GM19452 (cell line): ENCODE measurements at regions not wholly inside any gene's neighbourhood (a gene's known extent, or its start where the extent isn't known, plus 50 kb on each side); places are given as distances from the start of the nearest gene placed in this dataset.

Experiments used
- ATAC-seq: cut with Tn5 transposase; IDR thresholded peaks from one replicate; pipeline ENCODE4 v1.9.1; 2021; ENCODE audit not compliant: unreplicated experiment

DNA sequence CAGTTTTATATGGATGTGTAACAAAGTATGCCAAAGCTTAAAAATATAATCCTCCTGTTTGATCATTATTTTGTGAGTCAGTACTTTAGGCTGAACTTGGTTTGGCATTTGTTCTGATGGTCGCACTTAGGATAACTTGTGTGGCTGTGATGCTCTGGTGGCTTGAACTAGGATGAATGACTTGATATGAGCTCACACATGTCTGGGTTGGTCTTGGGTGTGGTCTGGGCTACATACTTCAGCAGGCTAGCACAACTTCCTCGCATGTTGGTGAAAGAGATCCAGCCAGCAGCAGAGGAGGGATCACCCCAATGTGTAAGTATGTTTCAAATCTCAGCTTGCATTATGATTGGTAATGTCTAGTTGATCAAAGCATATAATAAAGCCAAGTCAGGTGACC is 969.1 kb upstream of the PCDH9 start:
- ATAC-seq, result no peak

DNA sequence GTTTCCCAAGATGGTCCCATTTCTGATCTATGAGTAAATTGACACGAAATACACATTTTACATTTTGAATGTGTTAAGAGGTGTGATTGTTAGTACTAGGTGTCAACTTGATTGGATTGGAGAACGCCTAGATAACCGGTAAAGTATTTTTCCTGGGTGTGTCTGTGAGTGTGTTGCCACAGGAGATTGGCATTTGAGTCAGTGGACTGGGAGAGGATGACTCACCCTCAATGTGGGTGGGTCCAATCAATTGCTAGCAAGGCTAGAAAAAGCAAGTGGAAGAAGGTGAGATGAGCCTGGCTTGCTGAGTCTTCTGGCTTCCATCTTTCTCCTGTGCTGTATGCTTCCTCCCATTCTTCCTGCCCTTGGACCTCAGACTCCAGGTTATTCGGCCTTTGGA is 960.7 kb upstream of the PCDH9 start:
- no peak for ATAC-seq

DNA sequence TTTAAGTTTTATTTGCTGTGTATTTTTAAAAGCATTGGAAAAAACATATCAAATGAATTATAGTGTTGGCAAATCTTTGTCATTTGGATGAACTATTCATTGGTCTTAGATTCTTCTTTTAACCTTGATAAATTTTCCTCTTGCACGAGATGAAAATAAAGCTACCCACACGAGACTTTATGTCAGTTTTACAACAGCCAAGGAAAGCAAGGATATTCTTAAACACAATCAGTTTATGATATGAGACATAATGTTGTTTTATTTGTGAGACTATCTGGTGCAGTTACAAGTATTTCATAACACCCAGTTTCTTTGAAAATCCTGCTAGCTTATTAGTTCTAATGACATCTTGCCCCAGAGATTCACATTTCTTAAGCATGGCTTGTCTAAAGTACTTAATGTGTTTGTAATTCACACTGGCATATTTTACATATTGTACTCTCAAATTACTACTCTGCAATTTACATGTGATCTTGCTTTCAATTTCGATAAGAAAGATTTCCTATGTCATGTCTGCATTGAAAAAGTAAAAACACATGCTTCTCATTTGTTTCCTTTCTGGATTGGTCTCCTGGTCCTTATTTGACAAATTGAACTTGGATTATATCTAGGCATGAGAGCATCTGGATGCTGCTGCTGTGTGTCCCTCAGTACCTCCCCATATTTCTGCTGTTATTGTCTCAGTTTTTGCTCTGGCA is 955.5 kb upstream of the PCDH9 start:
- peak; percentile 69 for ATAC-seq

- ATAC-seq, result no peak
Observed at GRCh38 chr13:68176475-68176874, 946.3 kb upstream of the PCDH9 start.

DNA sequence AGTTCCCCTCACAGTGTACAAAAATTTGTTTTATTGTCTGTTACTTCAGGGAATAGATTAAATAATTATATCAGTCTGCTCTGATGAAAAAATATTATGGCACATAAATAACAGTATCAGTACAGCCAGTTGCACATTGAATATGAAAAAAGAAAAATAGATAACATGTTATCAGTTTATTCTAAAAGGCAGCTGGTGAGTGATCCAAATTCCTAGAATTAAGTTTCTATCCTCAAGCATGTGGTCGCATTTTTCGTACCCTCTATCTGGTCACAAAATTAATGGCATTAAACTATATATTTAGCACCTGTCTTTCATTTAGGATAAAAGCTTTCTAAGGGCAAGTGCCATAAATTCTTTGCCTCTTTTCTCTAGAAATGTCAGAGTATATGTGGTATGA is 944.8 kb upstream of the PCDH9 start:
- no peak for ATAC-seq

- no peak for ATAC-seq
Observed at GRCh38 chr13:68173111-68173510, 943.0 kb upstream of the PCDH9 start.

DNA sequence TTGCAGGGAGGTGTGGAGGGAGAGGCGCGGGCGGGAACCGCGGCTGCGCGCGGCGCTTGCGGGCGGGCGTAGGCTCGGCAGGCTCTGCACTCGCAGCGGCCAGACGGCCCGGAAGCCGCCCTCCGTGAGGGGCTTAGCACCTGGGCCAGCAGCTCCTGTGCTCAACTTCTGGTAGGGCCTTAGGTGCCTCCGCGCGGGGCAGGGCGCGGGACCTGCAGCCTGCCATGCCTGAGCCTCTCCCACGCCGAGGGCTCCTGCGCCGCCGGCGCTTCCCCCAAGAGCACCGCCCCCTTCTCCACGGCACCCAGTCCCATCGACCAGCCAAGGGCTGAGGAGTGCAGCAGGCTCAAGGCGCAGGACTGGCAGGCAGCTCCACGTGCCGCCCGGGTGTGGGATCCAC is 940.8 kb upstream of the PCDH9 start:
- no peak for ATAC-seq

DNA sequence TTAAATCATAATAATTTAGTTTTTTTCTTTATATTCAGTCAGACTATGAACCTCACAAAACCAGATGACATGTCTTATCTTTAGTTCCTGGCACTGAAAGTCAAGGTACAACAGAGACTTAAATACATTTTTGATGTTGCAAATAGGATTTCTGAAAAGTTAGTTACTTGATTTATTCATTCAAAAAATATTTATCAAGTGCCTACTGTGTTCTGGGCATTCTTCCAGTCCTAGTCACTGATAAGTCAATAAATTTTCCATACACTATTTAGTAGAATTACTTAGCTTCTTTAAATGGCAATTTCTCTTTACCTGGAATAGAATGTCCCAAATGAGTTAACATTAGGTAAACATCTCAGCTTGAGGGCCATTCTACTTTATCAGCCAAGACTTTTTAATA is 938.3 kb upstream of the PCDH9 start:
- no peak for ATAC-seq

DNA sequence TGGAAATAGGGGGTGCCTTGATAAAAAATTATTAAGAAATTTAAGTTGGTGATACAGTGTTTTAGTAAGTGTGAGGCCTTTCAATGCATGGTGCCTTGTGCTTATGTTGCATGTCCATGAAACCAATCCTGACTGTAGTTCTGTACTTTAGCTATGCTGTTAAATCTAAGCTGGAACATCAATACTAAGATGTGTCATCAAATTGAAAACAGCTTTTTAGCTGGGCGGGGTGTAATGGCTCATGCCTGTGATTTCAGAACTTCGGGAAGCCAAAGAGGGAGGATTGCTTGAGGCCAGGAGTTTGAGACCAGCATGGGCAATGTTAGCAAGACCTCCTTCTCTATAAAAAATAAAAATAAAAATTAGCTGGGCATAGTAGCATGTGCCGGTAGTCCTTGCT is 930.3 kb upstream of the PCDH9 start:
- ATAC-seq, result no peak

DNA sequence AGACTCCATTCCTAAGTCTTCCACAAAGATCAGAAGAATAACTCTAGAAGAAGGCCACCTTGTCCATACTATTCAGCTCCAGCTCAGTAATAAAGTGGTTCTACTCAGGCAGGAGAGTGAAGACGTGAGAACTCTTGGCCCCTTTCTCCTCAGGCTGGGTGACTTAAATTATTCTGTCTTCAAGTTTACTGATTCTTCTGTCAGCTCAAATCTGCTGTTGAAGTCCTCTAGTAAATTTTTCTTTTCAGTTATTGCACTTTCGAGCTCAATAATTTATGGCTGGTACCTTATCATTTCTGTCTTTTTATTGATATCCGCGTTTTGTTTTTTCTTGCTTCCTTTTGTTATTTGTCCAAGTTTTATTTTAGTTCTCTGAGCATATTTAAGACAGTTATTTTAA is 922.3 kb upstream of the PCDH9 start:
- no peak for ATAC-seq

GRCh38 chr13:68145852-68146251 is 915.7 kb upstream of the PCDH9 start:
- ATAC-seq, result no peak

DNA sequence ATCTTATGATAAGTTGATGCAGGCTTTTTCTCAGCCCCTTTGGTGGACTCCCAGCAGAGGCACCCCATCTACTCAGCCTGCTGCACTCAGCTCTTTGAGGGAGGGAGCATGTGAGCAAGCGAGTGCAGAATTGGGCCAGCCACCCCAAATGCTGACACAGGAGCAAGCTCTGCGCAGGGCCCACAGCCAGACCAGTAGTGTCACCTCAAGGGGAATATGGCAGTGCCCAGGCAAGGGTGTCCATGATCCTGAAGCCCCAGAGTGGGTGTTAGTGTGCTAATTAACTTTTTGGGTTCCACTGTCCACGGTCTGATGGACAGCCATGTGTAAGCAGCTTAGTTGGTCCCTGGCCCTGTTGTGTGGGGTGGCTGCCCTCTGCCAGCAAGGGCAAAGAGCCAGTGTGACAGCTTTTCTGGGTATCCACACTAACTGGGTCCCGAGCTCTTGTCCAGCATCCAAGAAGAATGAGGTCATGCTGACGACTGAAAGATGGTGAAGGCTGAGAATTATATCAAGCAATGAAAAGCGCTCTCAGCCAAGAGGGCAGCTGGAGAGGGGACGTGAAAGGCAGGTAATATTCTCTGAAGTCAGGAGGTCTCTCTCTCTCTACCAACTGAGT is 898.3 kb upstream of the PCDH9 start:
- ATAC-seq, result no peak

- ATAC-seq, result no peak
Observed at GRCh38 chr13:68125087-68125480, 894.9 kb upstream of the PCDH9 start.

GRCh38 chr13:68124437-68125086 is 894.4 kb upstream of the PCDH9 start:
- ATAC-seq, result no peak

DNA sequence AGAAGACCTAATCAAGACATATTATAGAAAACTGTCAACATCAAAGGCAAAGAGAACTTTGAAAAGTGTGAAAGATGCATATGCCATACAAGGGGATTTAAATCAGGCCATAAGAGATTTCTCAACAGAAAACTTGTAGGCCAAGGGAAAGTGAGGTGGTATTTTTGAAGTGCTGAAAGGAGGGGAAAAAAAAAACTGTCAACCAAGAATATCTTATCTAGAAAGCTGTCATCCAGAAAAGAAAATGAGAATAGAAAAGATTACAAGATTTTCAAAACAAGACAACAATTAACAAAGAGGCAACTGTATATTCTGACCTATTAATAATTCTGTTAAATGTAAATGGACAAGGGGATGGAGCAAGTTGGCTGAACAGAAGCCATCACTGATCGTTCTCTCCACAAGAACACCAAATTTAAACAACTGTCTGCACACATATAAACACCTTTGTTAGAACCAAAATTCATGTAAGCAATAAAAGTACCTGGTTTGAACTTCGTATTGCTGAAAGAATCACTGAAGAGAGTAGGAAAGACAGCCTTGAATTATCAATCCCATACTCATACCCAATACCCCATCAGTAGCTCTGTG is 880.1 kb upstream of the PCDH9 start:
- ATAC-seq, result no peak

- ATAC-seq, result no peak
Observed at GRCh38 chr13:68107667-68108066, 877.5 kb upstream of the PCDH9 start.

DNA sequence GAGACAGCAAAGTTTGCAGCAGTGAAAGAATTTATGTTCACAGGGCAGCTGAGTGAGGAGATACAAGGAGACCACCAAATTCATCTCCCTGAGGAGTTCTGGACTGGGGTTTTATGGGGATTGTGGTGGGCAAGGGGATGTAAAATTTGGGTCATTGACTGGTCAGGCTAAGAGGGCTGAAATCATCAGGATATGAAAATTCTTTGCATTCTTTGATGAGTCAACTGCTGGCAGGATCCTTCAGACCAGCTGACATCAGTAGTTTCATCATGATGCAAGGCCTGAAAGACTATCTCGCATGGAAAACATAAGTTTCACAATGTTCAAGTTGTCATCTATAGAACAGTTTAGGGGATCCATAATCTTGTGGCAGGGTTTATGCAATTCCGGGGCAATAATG is 869.5 kb upstream of the PCDH9 start:
- ATAC-seq, result no peak

DNA sequence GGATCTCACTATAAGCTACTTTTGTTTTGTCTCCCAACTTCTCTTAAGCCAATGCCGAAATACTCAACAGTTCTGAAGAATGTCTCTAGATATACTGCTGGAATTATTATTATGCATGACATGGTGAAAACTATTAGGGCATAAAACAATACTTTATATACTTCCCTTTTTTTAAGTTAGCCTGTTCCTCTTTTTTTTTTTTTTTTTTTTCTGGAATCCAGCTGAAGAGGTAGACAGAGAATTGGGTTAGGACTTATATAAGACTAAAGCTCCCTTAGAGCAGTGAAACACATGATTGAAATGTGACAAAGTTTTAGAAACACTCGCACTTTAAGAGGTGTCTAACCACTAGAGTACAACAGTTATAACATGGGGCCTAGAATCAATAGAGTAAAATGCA is 850.9 kb upstream of the PCDH9 start:
- ATAC-seq, result no peak

DNA sequence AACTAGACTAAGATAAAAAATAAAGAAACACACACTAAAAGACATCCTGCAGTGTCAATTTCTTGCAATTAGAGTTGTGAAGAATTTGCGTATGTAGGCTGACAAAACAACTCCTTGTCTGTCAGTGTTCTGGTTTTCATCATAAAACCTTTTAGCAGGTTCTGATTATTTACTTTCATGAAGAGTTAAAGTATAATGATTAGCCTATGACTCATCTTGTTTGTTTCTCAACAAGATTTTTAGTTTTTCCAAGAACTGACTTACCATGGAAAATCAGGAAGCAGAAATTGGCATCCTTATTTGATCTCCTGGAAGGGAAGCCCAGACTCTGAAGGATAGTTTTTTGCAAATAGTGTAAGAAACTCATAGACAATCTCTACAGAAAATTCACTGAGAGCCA is 848.7 kb upstream of the PCDH9 start:
- no peak for ATAC-seq

GRCh38 chr13:68078469-68078868 is 848.3 kb upstream of the PCDH9 start:
- ATAC-seq, result no peak

GRCh38 chr13:68076046-68076445 is 845.9 kb upstream of the PCDH9 start:
- ATAC-seq, result no peak

- ATAC-seq, result no peak
Observed at GRCh38 chr13:68066879-68067513, 836.9 kb upstream of the PCDH9 start.
